BJ (cell line): ENCODE measurements at regions not wholly inside any gene's neighbourhood (a gene's known extent, or its start where the extent isn't known, plus 50 kb on each side); places are given as distances from the start of the nearest gene placed in this dataset.

Experiments
- CTCF ChIA-PET: fragments of 350-600 bp; formaldehyde crosslinking; extraction: SDS; loops from one replicate; lab custom pipeline; 2021; ENCODE audit warnings: antibody characterized with exemption, inconsistent platforms; lab: Yijun Ruan, JAX
- POLR2A ChIA-PET: fragments of 300-600 bp; sonication (Branson Sonifier 250); formaldehyde crosslinking; extraction: SDS; loops from one replicate; lab custom pipeline; 2021; ENCODE audit warnings: antibody characterized with exemption; lab: Charles Lee
- DNase-seq: peaks from one replicate; pipeline ENCODE4 v3.0.0-alpha.2; 2011; ENCODE audit warnings: low read depth
- H3K27me3 ChIP-seq: 2 replicates; pipeline ENCODE4 v1.6.0; 2011; ENCODE audit warnings: low read length; ENCODE audit not compliant: control insufficient read depth, insufficient read depth
- H3K36me3 ChIP-seq: 2 replicates; pipeline ENCODE4 v1.5.1; 2011; ENCODE audit warnings: low read length; ENCODE audit not compliant: control insufficient read depth, insufficient read depth
- H3K4me3 ChIP-seq: 2 replicates; pipeline ENCODE4 v1.5.1; 2011; ENCODE audit warnings: low read depth, mild to moderate bottlenecking, control low read depth, low read length
- TF ChIP-seq, protein P1 (sequence below): IDR thresholded peaks from 2 replicates; pipeline ENCODE4 v1.5.1; 2011; ENCODE audit warnings: low read depth, mild to moderate bottlenecking, control low read depth, inconsistent platforms, low read length, moderate library complexity; ENCODE audit not compliant: insufficient read depth

DNA sequence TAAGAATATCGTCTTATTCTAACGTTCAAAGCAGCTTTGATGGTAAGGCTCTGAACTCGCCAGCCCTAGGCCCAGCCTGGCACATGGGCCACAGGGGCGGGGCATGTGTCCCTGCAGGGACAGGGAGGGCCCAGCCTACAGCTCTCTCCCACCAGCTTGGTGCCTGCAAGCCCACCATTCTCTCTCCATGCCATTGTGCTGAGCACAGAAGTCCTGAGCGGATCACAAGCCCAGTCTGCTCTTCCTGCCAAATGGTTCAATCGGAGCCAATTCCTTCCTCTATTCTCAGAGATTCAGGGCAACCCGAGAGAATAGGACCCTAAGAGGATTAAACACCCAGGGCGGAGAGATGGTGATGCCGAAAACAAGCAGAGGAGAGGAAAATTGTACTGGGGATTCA lies 50.3 kb upstream of the APCDD1 start:
- no peaks in the 10 kb centered on the region for H3K36me3 ChIP-seq
- H3K4me3 ChIP-seq: no peak overlapping the region
- no peak for DNase-seq
- TF ChIP-seq, protein P1, sequence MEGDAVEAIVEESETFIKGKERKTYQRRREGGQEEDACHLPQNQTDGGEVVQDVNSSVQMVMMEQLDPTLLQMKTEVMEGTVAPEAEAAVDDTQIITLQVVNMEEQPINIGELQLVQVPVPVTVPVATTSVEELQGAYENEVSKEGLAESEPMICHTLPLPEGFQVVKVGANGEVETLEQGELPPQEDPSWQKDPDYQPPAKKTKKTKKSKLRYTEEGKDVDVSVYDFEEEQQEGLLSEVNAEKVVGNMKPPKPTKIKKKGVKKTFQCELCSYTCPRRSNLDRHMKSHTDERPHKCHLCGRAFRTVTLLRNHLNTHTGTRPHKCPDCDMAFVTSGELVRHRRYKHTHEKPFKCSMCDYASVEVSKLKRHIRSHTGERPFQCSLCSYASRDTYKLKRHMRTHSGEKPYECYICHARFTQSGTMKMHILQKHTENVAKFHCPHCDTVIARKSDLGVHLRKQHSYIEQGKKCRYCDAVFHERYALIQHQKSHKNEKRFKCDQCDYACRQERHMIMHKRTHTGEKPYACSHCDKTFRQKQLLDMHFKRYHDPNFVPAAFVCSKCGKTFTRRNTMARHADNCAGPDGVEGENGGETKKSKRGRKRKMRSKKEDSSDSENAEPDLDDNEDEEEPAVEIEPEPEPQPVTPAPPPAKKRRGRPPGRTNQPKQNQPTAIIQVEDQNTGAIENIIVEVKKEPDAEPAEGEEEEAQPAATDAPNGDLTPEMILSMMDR: no peak
- ChIA-PET POLR2A (no interaction called here), CTCF (interaction anchor here (1.0 kb wide), 1 partner anchor 11 kb away, joined by 4 read pairs; no protein-coding TSS in a partner anchor)
- H3K27me3 ChIP-seq: no peaks in the 10 kb centered on the region
